ENCODE measurements at regions not wholly inside any gene's neighbourhood (a gene's known extent, or its start where the extent isn't known, plus 50 kb on each side); places are given as distances from the start of the nearest gene placed in this dataset.

DNA sequence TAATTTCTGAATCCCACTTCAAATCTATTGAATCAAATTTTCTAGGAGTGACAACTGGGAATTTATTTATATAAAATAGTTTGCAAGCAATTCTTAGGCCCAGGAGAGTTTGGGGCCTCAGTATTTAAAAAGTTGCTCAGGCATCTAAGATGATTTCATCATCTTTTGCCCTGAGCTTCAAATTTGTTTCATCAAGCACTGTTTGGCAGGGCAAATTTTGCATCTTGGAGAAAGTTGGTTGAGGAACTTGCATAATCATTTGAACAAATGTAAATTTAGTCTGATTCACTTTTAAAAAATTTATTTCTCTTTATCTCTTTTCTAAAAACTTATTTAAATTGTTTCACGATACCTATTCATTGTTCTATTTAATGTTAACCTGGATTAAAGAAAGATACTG is 702.8 kb downstream of the SI start:
- Mint-ChIP-seq H3K4me3 (no peak overlapping the region), H3K4me1 (no peaks in the 10 kb centered on the region), H3K9me3 (no peaks in the 10 kb centered on the region), H3K27ac (no peak overlapping the region), H3K36me3 (ENCODE audit: insufficient read depth in 1 of 3, low read depth in 3 of 3) (no peaks in the 10 kb centered on the region), H3K27me3 (ENCODE audit: low read depth) (no peaks in the 10 kb centered on the region)
- DNase-seq, result no peak
- H3K18ac ChIP-seq (ENCODE audit: insufficient read length, low read depth, low read length), result no peak overlapping the region
- H3K9me3 ChIP-seq (ENCODE audit: control insufficient read depth, low read depth, low read length), result no peaks in the 10 kb centered on the region
- no peak overlapping the region for H3K9ac ChIP-seq (ENCODE audit: extremely low read depth, insufficient read length, low read length)
- H3T11ph ChIP-seq (ENCODE audit: low read length), result no peak overlapping the region
- TF ChIP-seq, protein P1, sequence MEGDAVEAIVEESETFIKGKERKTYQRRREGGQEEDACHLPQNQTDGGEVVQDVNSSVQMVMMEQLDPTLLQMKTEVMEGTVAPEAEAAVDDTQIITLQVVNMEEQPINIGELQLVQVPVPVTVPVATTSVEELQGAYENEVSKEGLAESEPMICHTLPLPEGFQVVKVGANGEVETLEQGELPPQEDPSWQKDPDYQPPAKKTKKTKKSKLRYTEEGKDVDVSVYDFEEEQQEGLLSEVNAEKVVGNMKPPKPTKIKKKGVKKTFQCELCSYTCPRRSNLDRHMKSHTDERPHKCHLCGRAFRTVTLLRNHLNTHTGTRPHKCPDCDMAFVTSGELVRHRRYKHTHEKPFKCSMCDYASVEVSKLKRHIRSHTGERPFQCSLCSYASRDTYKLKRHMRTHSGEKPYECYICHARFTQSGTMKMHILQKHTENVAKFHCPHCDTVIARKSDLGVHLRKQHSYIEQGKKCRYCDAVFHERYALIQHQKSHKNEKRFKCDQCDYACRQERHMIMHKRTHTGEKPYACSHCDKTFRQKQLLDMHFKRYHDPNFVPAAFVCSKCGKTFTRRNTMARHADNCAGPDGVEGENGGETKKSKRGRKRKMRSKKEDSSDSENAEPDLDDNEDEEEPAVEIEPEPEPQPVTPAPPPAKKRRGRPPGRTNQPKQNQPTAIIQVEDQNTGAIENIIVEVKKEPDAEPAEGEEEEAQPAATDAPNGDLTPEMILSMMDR (conservative IDR thresholded peaks at IDR 0.05), result no peak
- H2AK5ac ChIP-seq (ENCODE audit: insufficient read length, low read length), result no peak overlapping the region
- H2BK20ac ChIP-seq (ENCODE audit: low read depth, low read length, poor library complexity, severe bottlenecking), result no peak overlapping the region
- no peak overlapping the region for H2BK5ac ChIP-seq (ENCODE audit: insufficient read length, low read length)
- H3K79me1 ChIP-seq (ENCODE audit: insufficient read depth, low read depth, low read length, poor library complexity, severe bottlenecking), result no peaks in the 10 kb centered on the region
- H3K14ac ChIP-seq (ENCODE audit: insufficient read depth, low read length), result no peak overlapping the region
- H2BK15ac ChIP-seq (ENCODE audit: low read depth, low read length), result no peak overlapping the region
- no peak overlapping the region for H4K91ac ChIP-seq (ENCODE audit: insufficient read length, low read depth, low read length)
- no peaks in the 10 kb centered on the region for H4K20me1 ChIP-seq (ENCODE audit: control insufficient read depth, insufficient read depth, insufficient read length)
- no peaks in the 10 kb centered on the region for H3K27me3 ChIP-seq (ENCODE audit: insufficient read depth, low read length)
- H3K27ac ChIP-seq (ENCODE audit: insufficient read length, low read depth, low read length), result no peak overlapping the region
- H4K8ac ChIP-seq (replicated peaks; ENCODE audit: insufficient read length, low read depth, low read length), result no peak overlapping the region
- no peak overlapping the region for H2AFZ ChIP-seq (ENCODE audit: low read length)
- no peak overlapping the region for H3K23ac ChIP-seq (ENCODE audit: insufficient read length, low read depth, low read length)
- H4K5ac ChIP-seq (ENCODE audit: insufficient read length, low read depth, low read length), result no peak overlapping the region
- H3K4me1 ChIP-seq (ENCODE audit: insufficient read depth, low read length), result no peaks in the 10 kb centered on the region
- H3K4me2 ChIP-seq (ENCODE audit: insufficient read depth, insufficient read length, low read length), result no peak overlapping the region
- no peak overlapping the region for H3K4ac ChIP-seq (ENCODE audit: low read depth, low read length)
- H3K79me2 ChIP-seq (ENCODE audit: insufficient read depth, low read length), result no peaks in the 10 kb centered on the region
- no CpG with 5 or more reads among the region's 1 CpG for WGBS (ENCODE audit: extremely low coverage, insufficient read length, low lambda C conversion rate)
- no peak overlapping the region for H2BK120ac ChIP-seq (ENCODE audit: low read depth, low read length, poor library complexity, severe bottlenecking)
- H2BK12ac ChIP-seq (ENCODE audit: insufficient read length, low read depth, low read length), result no peak overlapping the region
- no peak overlapping the region for H3K56ac ChIP-seq (ENCODE audit: insufficient read length, low read depth, low read length)
- no peaks in the 10 kb centered on the region for H3K23me2 ChIP-seq (ENCODE audit: insufficient read length, low read depth, low read length, poor library complexity, severe bottlenecking)
